GM18508 (cell line): ENCODE measurements at regions not wholly inside any gene's neighbourhood (a gene's known extent, or its start where the extent isn't known, plus 50 kb on each side); places are given as distances from the start of the nearest gene placed in this dataset.

ENCODE experiments used
- ATAC-seq: cut with Tn5 transposase; IDR thresholded peaks from one replicate; pipeline ENCODE4 v1.9.1; 2021; ENCODE audit warnings: moderate number of reproducible peaks; ENCODE audit not compliant: insufficient read depth, unreplicated experiment

GRCh38 chr3:124424396-124424795 is 305.9 kb upstream of the UMPS start:
- ATAC-seq: no peak

- ATAC-seq: no peak
These were observed 304.3 kb upstream of the UMPS start for GRCh38 chr3:124425972-124426371.

DNA sequence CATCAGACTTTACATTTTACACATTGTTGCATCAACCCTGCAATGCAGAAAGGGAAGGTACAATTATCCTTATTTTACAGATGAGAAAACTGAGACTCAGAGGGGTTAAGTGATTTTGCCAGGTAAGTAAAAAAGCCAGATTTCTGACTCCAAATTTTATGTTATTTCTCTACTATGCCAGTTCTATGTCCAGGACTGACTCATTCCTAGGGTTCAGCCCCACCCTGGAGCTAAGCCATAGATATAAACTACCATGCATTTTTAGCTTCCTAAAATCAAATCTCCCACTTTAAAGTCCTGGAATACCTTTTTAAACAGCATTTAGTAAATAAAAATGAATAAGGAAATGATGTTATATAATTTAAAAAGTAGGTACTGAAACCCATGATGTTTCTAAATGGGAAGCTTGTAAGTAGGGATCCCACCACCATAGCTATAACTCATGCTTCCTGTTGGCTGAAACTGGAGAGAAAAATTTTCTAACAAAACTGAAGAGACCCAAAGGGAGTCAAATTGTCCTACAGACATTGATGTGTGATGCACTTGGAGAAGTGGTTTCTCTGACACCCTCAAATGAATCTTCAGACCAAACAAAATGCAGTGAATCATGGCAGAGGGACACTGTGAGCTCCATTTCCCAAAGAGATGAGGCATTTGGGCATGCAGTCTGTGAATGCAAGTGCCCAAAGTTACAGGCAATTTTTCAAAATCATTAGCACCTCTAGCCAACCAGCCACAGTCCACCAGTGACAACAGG is 301.7 kb upstream of the UMPS start:
- no peak for ATAC-seq

- ATAC-seq: no peak
These were observed 301.0 kb upstream of the UMPS start for GRCh38 chr3:124429129-124429815.

DNA sequence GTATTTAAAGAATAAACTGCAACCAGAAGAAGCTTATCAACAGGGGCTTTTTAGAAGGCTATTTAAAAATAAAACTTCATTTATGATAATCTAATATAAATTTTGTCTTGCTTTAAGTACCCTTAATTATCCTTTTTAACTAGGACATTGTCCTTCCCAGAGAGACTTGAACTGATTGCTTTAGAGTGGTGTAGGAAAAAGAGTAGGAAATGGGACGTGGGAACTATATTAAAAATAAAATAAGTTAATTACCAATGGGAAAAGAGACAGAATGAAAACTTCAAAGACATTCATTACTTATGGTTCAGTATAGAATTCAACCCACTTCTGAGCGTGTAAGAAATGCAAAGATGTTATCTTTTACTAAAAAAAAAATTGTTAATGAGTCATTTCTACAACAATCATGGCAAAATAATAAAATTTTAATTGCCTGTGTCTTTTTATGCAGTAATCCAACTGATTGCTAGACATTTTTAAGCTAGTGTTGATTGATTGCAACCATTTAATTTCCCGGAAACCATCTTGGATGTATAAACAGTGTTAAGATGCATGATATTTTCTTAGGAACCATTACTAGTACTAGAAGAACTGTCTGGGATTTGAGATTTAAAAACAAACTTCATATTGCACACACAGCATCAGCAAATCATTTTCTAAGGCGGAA is 298.8 kb upstream of the UMPS start:
- no peak for ATAC-seq

- no peak for ATAC-seq
These were observed 296.1 kb upstream of the UMPS start for GRCh38 chr3:124434176-124434575.

- no peak for ATAC-seq
These were observed 294.8 kb upstream of the UMPS start for GRCh38 chr3:124435467-124435866.

- ATAC-seq: no peak
These were observed 291.4 kb upstream of the UMPS start for GRCh38 chr3:124438813-124439212.

DNA sequence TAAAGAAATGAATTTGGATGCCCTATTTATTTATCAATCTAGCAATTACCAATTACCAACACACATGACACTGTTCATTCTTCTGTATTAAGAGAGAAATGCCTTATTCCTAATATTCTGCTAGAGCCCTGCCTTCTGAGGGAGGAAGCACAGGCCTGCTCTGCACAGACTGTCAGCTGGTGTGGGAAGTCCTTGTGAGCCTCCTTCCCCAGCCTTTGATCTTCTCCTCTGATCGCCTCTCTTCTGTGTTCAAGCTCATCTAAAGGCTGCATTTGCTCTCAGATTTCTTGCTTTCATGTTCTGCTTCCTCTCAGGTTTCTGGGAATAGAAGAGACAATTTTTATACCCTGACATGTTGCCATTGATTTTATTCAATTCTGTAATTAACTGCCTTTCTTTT is 290.6 kb upstream of the UMPS start:
- no peak for ATAC-seq

GRCh38 chr3:124441766-124442165 is 288.5 kb upstream of the UMPS start:
- ATAC-seq: no peak

- no peak for ATAC-seq
These were observed 287.8 kb upstream of the UMPS start for GRCh38 chr3:124442463-124442862.

GRCh38 chr3:124443446-124443845 is 286.8 kb upstream of the UMPS start:
- ATAC-seq: no peak

DNA sequence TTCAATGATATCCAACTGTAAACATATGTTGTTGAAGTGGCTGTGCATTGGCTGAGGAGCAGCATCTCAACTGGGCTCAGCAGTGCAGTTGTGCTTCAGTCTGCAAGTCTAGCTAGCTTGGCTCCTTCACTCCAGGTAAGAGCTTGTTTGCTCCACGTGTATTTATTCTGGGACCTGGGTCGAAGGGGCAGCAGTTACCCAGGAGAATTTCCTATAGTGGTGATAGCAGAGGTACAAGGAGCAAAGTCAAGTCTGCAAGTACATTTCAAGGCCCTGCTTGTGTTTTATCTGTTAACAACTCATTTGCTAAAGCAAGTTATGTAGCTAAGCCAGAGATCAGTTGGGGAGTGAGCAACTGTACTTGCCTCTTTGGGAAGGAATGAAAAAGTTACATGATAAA is 286.2 kb upstream of the UMPS start:
- no peak for ATAC-seq

- no peak for ATAC-seq
These were observed 285.4 kb upstream of the UMPS start for GRCh38 chr3:124444896-124445295.

DNA sequence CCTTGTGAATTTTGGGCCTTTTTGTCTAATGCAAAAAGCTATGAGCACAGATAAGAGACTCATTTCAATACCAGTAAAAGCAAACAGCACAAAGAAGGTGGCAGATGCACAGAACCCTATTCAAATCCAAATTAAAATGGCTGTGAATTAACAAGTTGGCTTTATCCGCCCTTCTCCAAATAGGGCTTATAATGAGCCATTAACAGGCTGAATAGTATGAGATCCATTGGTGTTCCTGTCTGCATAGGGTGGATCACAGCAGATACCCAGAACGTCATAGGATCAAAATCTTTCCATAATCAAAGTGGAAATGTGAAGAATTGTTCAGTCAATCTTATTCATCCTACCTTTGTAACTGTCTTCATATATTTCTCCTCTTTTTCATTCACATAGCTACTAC is 282.4 kb upstream of the UMPS start:
- ATAC-seq: no peak

DNA sequence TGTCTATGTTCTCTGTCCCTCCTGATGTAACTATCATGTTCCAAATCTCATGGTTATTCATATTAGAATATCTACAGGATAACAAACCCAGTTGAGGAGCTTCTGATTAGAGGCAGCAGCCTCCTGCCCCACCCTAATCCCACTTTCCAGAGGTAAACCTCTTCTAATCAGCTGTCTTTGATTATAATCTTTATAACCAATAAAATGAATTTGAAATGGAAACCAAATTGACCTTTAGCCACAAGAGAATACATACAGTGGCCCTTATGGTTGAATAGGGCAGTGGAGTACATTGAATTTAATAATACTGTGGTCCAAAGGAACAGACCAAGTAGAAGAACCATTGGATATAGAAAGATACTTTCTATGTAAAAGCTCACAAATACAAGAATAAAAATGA is 281.3 kb upstream of the UMPS start:
- no peak for ATAC-seq

GRCh38 chr3:124450366-124450765 is 279.9 kb upstream of the UMPS start:
- ATAC-seq: no peak

DNA sequence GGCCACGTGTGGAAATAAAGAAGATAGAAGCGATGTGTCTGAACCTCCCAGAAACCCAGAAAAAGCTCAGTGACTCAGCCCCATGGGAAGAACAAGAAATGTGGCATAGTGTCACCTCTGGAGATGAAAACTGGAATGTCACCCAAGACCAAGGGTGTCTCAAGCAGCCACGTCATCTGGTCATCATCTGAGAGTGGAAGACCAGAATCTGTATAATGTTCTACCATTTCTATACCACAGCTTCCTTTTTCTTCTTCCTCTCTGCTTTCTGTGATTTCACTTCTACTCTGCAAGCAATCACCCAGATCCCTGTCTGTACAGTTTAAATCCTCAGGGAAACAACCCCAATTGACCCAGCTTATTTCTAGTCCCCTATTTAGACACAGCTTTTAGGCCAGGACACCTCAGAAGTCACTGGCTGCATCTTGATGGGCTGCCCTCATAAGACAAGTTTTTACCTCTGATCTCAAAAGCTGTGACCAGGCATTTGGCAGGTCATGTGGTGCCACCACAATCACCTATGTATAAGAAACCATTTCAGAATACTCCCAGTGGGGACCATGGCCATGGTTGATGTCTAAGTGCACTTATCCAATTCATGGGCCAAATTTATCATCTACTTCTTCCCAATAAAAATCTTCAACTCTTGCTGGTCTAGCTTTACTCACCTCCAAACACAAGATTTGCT is 278.5 kb upstream of the UMPS start:
- ATAC-seq: peak; percentile 55

DNA sequence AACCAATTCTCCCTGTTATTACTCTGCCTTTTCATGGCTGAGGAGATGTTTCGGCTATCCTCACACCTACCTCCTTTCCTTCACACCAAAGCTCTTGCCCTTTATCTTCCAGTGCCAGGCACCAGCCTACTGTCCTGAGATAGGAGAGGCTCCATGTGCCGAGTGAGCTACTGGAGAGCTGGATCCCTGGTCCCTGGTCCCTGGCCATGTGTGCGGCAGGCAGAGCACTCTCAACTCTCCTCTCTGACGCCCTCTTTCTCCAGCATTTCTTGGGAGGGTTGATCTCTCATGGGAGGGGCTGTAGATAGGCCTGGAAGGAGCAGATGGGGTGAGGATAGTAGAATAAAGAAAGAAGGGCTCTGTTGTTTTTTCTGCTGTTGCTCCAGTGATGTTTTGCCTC is 277.1 kb upstream of the UMPS start:
- no peak for ATAC-seq

GRCh38 chr3:124455891-124456290 is 274.4 kb upstream of the UMPS start:
- ATAC-seq: no peak

DNA sequence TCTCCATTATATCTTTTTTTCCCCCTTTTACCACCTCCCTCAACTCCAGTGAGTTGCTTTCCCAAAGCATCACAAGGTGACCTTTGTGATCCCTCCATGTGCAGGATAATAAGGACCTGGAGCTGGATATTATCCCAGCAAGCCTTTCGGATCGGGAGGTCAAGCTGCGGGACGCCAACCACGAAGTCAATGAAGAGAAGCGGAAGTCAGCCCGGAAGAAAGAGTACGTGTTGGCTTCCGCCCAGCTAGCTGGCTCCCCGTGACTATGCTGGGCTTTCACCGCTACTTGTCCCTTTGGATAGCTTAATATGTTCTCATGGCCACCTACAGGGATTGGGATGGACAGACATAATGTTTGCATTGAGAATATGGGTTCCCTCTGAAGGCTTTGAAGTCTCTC is 273.7 kb upstream of the UMPS start:
- no peak for ATAC-seq
